ENCODE measurements at regions not wholly inside any gene's neighbourhood (a gene's known extent, or its start where the extent isn't known, plus 50 kb on each side); places are given as distances from the start of the nearest gene placed in this dataset.

DNA sequence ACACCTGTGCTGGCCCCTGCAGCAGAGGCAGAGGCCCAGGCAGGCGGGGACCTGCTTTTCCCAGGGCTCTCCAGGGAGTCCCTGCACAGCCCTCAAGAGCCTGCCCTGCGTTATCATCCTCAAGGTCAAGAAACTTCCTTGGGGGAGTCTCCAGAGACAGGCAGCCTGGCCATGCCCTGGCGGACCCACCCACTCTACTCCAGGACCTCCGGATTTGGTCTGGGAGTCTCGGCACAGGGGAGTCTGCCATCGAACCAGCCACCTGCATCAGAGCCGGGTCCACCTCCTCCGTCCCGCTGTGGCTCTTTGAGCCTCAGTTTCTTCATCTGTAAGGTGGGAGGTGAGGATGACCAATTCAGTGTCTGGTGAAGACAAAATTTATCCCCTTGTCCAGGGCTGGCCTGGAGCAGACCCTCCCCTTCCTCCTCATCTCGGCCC lies 75.3 kb upstream of the TNRC6C start:
- TF ChIP-seq, protein P1, sequence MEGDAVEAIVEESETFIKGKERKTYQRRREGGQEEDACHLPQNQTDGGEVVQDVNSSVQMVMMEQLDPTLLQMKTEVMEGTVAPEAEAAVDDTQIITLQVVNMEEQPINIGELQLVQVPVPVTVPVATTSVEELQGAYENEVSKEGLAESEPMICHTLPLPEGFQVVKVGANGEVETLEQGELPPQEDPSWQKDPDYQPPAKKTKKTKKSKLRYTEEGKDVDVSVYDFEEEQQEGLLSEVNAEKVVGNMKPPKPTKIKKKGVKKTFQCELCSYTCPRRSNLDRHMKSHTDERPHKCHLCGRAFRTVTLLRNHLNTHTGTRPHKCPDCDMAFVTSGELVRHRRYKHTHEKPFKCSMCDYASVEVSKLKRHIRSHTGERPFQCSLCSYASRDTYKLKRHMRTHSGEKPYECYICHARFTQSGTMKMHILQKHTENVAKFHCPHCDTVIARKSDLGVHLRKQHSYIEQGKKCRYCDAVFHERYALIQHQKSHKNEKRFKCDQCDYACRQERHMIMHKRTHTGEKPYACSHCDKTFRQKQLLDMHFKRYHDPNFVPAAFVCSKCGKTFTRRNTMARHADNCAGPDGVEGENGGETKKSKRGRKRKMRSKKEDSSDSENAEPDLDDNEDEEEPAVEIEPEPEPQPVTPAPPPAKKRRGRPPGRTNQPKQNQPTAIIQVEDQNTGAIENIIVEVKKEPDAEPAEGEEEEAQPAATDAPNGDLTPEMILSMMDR (conservative IDR thresholded peaks at IDR 0.05; ENCODE audit: low read depth, low read length), result no peak
- no peak for DNase-seq (ENCODE audit: low read depth)
- H3K4me3 ChIP-seq (ENCODE audit: low read length), result no peak overlapping the region

DNA sequence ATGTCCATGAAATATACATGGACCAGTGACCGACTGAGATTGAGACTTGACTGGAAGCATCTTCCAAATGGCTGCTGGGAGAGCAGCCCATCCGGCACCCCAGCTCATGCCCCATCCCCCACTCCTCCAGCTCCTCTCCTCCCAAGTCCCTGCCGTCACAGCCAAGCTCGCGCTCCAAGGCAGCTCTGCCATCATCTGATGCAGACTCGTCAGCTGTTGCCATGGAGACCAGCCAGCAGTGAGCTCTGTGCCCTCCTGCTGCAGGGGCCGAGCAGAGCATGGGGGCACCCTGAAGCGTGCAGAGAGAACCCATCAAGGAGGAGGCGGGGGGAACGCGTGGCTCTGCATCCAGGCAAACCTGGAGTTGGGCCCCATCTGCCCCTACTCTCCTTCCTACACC lies 74.5 kb upstream of the TNRC6C start:
- TF ChIP-seq, protein P1 (conservative IDR thresholded peaks at IDR 0.05; ENCODE audit: low read depth, low read length), result no peak
- peak; percentile 42 for DNase-seq (ENCODE audit: low read depth)
- no peak overlapping the region for H3K4me3 ChIP-seq (ENCODE audit: low read length)

DNA sequence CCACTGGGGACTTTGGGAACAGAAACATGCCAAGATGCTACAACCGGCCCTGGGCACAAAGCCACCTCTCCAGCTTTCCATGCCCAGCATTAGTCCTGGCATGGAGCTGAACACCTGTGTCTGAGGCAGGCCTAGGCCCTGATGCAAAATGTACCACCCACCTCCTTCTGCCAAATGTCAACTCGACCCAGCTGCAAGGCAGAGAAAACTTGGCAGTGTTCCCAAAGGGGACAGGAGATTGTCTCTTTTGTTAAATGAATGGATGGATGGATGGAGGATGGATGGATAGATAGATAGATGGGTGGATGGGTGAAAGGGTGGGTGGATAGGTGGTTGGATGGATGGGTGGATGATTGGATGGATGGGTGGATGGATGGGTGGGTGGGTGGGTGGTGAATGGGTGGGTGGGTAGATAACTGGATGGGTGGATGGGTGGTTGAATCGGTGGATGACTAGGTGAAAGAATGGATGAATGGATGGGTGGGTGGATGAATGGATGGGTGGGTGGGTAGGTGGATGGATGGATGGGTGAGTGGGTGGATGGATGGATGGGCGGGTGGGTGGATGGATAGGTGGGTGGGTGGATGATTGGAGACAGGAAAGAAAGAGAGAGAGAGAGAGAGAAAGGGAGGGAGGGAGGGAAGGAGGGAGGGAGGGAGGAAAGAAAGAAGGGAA lies 73.4 kb upstream of the TNRC6C start:
- TF ChIP-seq, protein P1 (conservative IDR thresholded peaks at IDR 0.05; ENCODE audit: low read depth, low read length), result no peak
- no peak for DNase-seq (ENCODE audit: low read depth)
- no peak overlapping the region for H3K4me3 ChIP-seq (ENCODE audit: low read length)

DNA sequence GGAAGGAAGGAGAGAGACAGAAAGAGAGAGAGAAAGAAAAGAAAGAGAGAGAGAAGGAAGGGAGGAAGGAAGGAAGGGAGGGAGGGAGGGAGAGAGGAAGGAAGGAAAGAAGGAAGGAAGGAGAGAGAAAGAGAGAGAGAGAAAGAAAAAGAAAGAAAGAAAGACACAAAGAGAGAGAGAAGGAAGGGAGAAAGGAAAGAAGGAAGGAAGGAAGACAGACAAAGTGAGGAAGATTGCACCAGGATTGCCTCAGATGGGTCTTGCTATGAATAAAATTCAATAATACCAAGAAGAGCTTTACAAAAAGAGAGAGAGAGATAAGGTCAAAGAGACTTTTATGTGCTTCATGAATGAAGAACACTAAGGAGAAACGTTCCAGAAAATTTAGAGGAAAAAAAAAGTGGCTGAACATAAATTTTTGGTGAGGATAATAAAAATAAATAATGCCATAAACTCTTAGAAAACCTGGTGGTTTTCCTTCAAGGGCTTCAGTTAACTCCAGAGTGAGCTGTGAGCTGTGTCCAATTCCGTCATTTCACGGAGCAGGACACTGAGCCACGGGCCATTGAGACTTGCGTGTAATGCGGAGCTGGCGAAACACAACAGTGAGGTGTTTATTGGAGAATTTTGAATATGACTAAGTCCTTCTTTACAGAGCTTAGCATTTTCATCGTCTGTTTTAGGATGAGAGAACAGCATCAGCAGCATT lies 72.7 kb upstream of the TNRC6C start:
- no peak overlapping the region for H3K4me3 ChIP-seq (ENCODE audit: low read length)
- no peak for DNase-seq (ENCODE audit: low read depth)
- TF ChIP-seq, protein P1 (conservative IDR thresholded peaks at IDR 0.05; ENCODE audit: low read depth, low read length), result no peak

DNA sequence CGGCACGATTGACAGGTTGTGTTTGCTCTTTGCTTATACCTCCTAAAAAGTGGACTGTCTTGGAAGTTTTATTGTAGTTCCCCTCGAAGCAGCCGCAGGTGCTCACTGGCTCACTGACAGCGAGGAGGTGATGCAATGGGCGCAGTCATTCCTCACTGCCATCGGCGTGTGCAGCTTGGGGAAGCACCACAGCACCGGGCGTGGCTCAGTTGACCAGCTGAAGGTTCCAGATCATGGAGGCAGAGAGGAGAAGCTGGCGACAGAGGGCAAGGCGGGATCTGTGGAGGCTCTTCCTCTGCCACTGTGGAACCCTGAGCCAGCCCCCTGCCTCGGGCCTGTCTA lies 72.1 kb upstream of the TNRC6C start:
- TF ChIP-seq, protein P1 (conservative IDR thresholded peaks at IDR 0.05; ENCODE audit: low read depth, low read length), result no peak
- DNase-seq (ENCODE audit: low read depth), result no peak
- no peak overlapping the region for H3K4me3 ChIP-seq (ENCODE audit: low read length)

DNA sequence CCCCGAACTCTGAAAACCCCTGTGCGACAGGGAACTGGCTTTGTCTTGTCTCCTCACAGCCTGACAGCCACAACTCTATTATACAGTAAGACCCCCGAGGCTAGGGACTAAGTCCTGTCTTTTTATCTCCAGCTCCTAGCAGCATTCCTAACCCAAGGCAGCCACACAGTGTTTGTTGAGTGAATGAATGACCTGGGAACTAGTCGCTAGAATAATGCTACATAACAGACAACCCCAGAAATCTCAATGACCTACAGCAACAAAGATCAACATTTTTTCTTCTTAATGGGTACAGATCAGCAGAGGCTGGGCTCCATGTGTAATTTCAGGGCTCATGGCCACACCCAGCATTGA lies 71.4 kb upstream of the TNRC6C start:
- no peak overlapping the region for H3K4me3 ChIP-seq (ENCODE audit: low read length)
- DNase-seq (ENCODE audit: low read depth), result no peak
- TF ChIP-seq, protein P1 (conservative IDR thresholded peaks at IDR 0.05; ENCODE audit: low read depth, low read length), result no peak
